ENCODE measurements at regions not wholly inside any gene's neighbourhood (a gene's known extent, or its start where the extent isn't known, plus 50 kb on each side); places are given as distances from the start of the nearest gene placed in this dataset.

- Histone ChIP-seq H3K4me2 (ENCODE audit: control insufficient read depth, extremely low read depth, insufficient read depth, low read depth, low read length) (no peak overlapping the region), H3K36me3 (ENCODE audit: control insufficient read depth in 2 of 2, extremely low read depth in 1 of 2, insufficient read depth in 2 of 2, low read length in 2 of 2) (no peaks in the 10 kb centered on the region), H4K20me1 (ENCODE audit: control insufficient read depth, extremely low read depth, insufficient read depth, low read length) (no peaks in the 10 kb centered on the region), H3K4me1 (ENCODE audit: control insufficient read depth, extremely low read depth, insufficient read depth, low read length) (peaks cover 20% of the 10 kb centered on the region), H3K9me3 (ENCODE audit: control insufficient read depth, low read depth, low read length) (peaks cover 2% of the 10 kb centered on the region), H3K9ac (ENCODE audit: control insufficient read depth, extremely low read depth, insufficient read depth, low read length) (no peak overlapping the region), H3K9me1 (ENCODE audit: control insufficient read depth, extremely low read depth, insufficient read depth, low read length) (no peaks in the 10 kb centered on the region), H3K27ac (ENCODE audit: control insufficient read depth, insufficient read depth, low read length) (no peak overlapping the region), H3K4me3 (ENCODE audit: control insufficient read depth in 2 of 3, extremely low read depth in 1 of 3, insufficient read depth in 2 of 3, low read depth in 1 of 3, low read length in 3 of 3) (no peak overlapping the region), H3K27me3 (ENCODE audit: control insufficient read depth, extremely low read depth, insufficient read depth, low read length) (no peaks in the 10 kb centered on the region), H2AFZ (ENCODE audit: control insufficient read depth, low read length) (no peak overlapping the region), H3K79me2 (ENCODE audit: control insufficient read depth, insufficient read depth, low read length) (no peaks in the 10 kb centered on the region)
- dilution Hi-C loops (cut with MboI; ENCODE audit: extremely low pct_ligation_motif_present, low sequenced_read_pairs): no loop called here
- DNase-seq (ENCODE audit: low read depth, low spot score) (no peak), FAIRE-seq (no peak)
- TF ChIP-seq EZH2 (IDR thresholded peaks at IDR 0.05; ENCODE audit: low read length) (no peak), CTCF (optimal IDR thresholded peaks at IDR 0.05 in 1 of 3, IDR thresholded peaks at IDR 0.05 in 1 of 3, conservative IDR thresholded peaks at IDR 0.05 in 1 of 3; ENCODE audit: extremely low read depth in 1 of 3, insufficient read depth in 2 of 3, low read length in 3 of 3) (no peak)
These were observed 54.6 kb downstream of the ZFP36L2 start for GRCh38 chr2:43171789-43172188.

- dilution Hi-C loops (cut with MboI; ENCODE audit: extremely low pct_ligation_motif_present, low sequenced_read_pairs): no loop called here
- no peak overlapping the region for H2AFZ ChIP-seq (ENCODE audit: control insufficient read depth, low read length)
- no peaks in the 10 kb centered on the region for H3K27me3 ChIP-seq (ENCODE audit: control insufficient read depth, extremely low read depth, insufficient read depth, low read length)
- no peak overlapping the region for H3K9ac ChIP-seq (ENCODE audit: control insufficient read depth, extremely low read depth, insufficient read depth, low read length)
- no peak overlapping the region for H3K4me2 ChIP-seq (ENCODE audit: control insufficient read depth, extremely low read depth, insufficient read depth, low read depth, low read length)
- FAIRE-seq (no peak), DNase-seq (ENCODE audit: low read depth, low spot score) (no peak)
- peaks cover 2% of the 10 kb centered on the region for H3K9me3 ChIP-seq (ENCODE audit: control insufficient read depth, low read depth, low read length)
- peaks cover 20% of the 10 kb centered on the region for H3K4me1 ChIP-seq (ENCODE audit: control insufficient read depth, extremely low read depth, insufficient read depth, low read length)
- no peaks in the 10 kb centered on the region for H3K79me2 ChIP-seq (ENCODE audit: control insufficient read depth, insufficient read depth, low read length)
- no peaks in the 10 kb centered on the region for H3K9me1 ChIP-seq (ENCODE audit: control insufficient read depth, extremely low read depth, insufficient read depth, low read length)
- no peak overlapping the region for H3K27ac ChIP-seq (ENCODE audit: control insufficient read depth, insufficient read depth, low read length)
- H3K4me3 ChIP-seq (ENCODE audit: control insufficient read depth in 2 of 3, extremely low read depth in 1 of 3, insufficient read depth in 2 of 3, low read depth in 1 of 3, low read length in 3 of 3): no peak overlapping the region
- no peaks in the 10 kb centered on the region for H3K36me3 ChIP-seq (ENCODE audit: control insufficient read depth in 2 of 2, extremely low read depth in 1 of 2, insufficient read depth in 2 of 2, low read length in 2 of 2)
- no peaks in the 10 kb centered on the region for H4K20me1 ChIP-seq (ENCODE audit: control insufficient read depth, extremely low read depth, insufficient read depth, low read length)
- TF ChIP-seq CTCF (optimal IDR thresholded peaks at IDR 0.05 in 1 of 3, IDR thresholded peaks at IDR 0.05 in 1 of 3, conservative IDR thresholded peaks at IDR 0.05 in 1 of 3; ENCODE audit: extremely low read depth in 1 of 3, insufficient read depth in 2 of 3, low read length in 3 of 3) (no peak), EZH2 (IDR thresholded peaks at IDR 0.05; ENCODE audit: low read length) (no peak)
These were observed 55.9 kb downstream of the ZFP36L2 start for GRCh38 chr2:43170405-43171105.

All from keratinocyte (primary cell).